HL-60 (cell line): ENCODE measurements at regions not wholly inside any gene's neighbourhood (a gene's known extent, or its start where the extent isn't known, plus 50 kb on each side); places are given as distances from the start of the nearest gene placed in this dataset.
A peak's percentile ranks its signal among the peaks of the same experiment; 100 is the strongest.

Source experiments
- DNase-seq, 2 experiments: peaks; one replicate each; pipeline ENCODE4 v3.0.0-alpha.2; 2010 to 2020; ENCODE audit warnings: low read depth in 1 of 2, low spot score in 1 of 2
- H3K27ac ChIP-seq: fragments of 250-450 bp; sonication (Bioruptor Pico); replicated peaks from 2 replicates; pipeline ENCODE4 v1.5.1; 2020; ENCODE audit warnings: mild to moderate bottlenecking, moderate library complexity
- H3K27me3 ChIP-seq: fragments of 250-450 bp; sonication (Bioruptor Pico); 2 replicates; pipeline ENCODE4 v1.5.1; 2021; ENCODE audit warnings: mild to moderate bottlenecking, moderate library complexity; ENCODE audit not compliant: insufficient read depth, poor library complexity, severe bottlenecking
- H3K4me3 ChIP-seq: replicated peaks from 2 replicates; pipeline ENCODE4 v1.5.1; 2011; ENCODE audit warnings: mild to moderate bottlenecking, control low read depth, low read length; ENCODE audit not compliant: insufficient read depth
- CTCF ChIP-seq: IDR thresholded peaks from one replicate; pipeline ENCODE4 v1.5.1; 2011; ENCODE audit warnings: low read length, control low read depth, inconsistent platforms; ENCODE audit not compliant: insufficient read depth
- GABPA ChIP-seq: IDR thresholded peaks from 2 replicates; pipeline ENCODE4 v1.6.1; 2012; ENCODE audit warnings: low read depth
- POLR2AphosphoS5 ChIP-seq: IDR thresholded peaks from 2 replicates; pipeline ENCODE4 v1.6.1; 2012; ENCODE audit warnings: low read depth
- REST ChIP-seq: IDR thresholded peaks from 2 replicates; pipeline ENCODE4 v1.6.1; 2012; ENCODE audit warnings: low read depth; ENCODE audit not compliant: insufficient replicate concordance
- SPI1 ChIP-seq: IDR thresholded peaks from 2 replicates; pipeline ENCODE4 v1.6.1; 2012; ENCODE audit warnings: low read depth, mild to moderate bottlenecking, borderline replicate concordance

GRCh38 chr12:38555620-38556591, 239.3 kb downstream of the ALG10B start:
- Histone ChIP-seq H3K4me3 (no peak overlapping the region), H3K27me3 (no peaks in the 10 kb centered on the region), H3K27ac (no peak overlapping the region)
- peak in 1 of 2 experiments; percentile 27 for DNase-seq
- TF ChIP-seq POLR2AphosphoS5 (no peak), SPI1 (no peak), CTCF (no peak), REST (no peak), GABPA (no peak)

- DNase-seq: no peak
Observed at GRCh38 chr12:38556647-38557046, 240.1 kb downstream of the ALG10B start.

More at GRCh38 chr12:38556647-38557046, 240.1 kb downstream of the ALG10B start:
- TF ChIP-seq GABPA: no peak
- TF ChIP-seq POLR2AphosphoS5: no peak
- no peak for TF ChIP-seq CTCF
- TF ChIP-seq SPI1: no peak
- TF ChIP-seq REST: no peak
- H3K27ac ChIP-seq: no peak overlapping the region
- no peak overlapping the region for H3K4me3 ChIP-seq
- no peaks in the 10 kb centered on the region for H3K27me3 ChIP-seq
